ENCODE measurements at regions not wholly inside any gene's neighbourhood (a gene's known extent, or its start where the extent isn't known, plus 50 kb on each side); places are given as distances from the start of the nearest gene placed in this dataset.

- TF ChIP-seq PAX5 (IDR thresholded peaks at IDR 0.05; ENCODE audit: insufficient read depth, low read length, severe bottlenecking) (no peak), POLR2AphosphoS5 (IDR thresholded peaks at IDR 0.05; ENCODE audit: low read depth, low read length) (no peak), TAF1 (IDR thresholded peaks at IDR 0.05; ENCODE audit: low read depth, low read length) (no peak), POU2F2 (IDR thresholded peaks at IDR 0.05; ENCODE audit: low read depth, low read length) (no peak), SPI1 (IDR thresholded peaks at IDR 0.05; ENCODE audit: low read depth, low read length) (no peak), POLR2A (IDR thresholded peaks at IDR 0.05; ENCODE audit: low read depth, low read length) (no peak)
- no peak for DNase-seq (ENCODE audit: insufficient read length, low spot score)
- FAIRE-seq, result no peak
These were observed 1322.3 kb downstream of the UQCRFS1 start for GRCh38 chr19:27890696-27891095.

- DNase-seq (ENCODE audit: insufficient read length, low spot score) (no peak), FAIRE-seq (no peak)
- no peak for TF ChIP-seq POLR2AphosphoS5 (IDR thresholded peaks at IDR 0.05; ENCODE audit: low read depth, low read length)
- no peak for TF ChIP-seq SPI1 (IDR thresholded peaks at IDR 0.05; ENCODE audit: low read depth, low read length)
- TF ChIP-seq PAX5 (IDR thresholded peaks at IDR 0.05; ENCODE audit: insufficient read depth, low read length, severe bottlenecking), result no peak
- TF ChIP-seq POU2F2 (IDR thresholded peaks at IDR 0.05; ENCODE audit: low read depth, low read length), result no peak
- TF ChIP-seq TAF1 (IDR thresholded peaks at IDR 0.05; ENCODE audit: low read depth, low read length), result no peak
- TF ChIP-seq POLR2A (IDR thresholded peaks at IDR 0.05; ENCODE audit: low read depth, low read length), result no peak
These were observed 1322.7 kb downstream of the UQCRFS1 start for GRCh38 chr19:27890206-27890605.

- no peak for FAIRE-seq
- TF ChIP-seq POLR2AphosphoS5 (IDR thresholded peaks at IDR 0.05; ENCODE audit: low read depth, low read length) (no peak), POU2F2 (IDR thresholded peaks at IDR 0.05; ENCODE audit: low read depth, low read length) (no peak), POLR2A (IDR thresholded peaks at IDR 0.05; ENCODE audit: low read depth, low read length) (no peak), PAX5 (IDR thresholded peaks at IDR 0.05; ENCODE audit: insufficient read depth, low read length, severe bottlenecking) (no peak), SPI1 (IDR thresholded peaks at IDR 0.05; ENCODE audit: low read depth, low read length) (no peak), TAF1 (IDR thresholded peaks at IDR 0.05; ENCODE audit: low read depth, low read length) (no peak)
- no peak for DNase-seq (ENCODE audit: insufficient read length, low spot score)
These were observed 1323.8 kb downstream of the UQCRFS1 start for GRCh38 chr19:27889156-27889555.

- FAIRE-seq (no peak), DNase-seq (ENCODE audit: insufficient read length, low spot score) (no peak)
- TF ChIP-seq PAX5 (IDR thresholded peaks at IDR 0.05; ENCODE audit: insufficient read depth, low read length, severe bottlenecking), result no peak
- no peak for TF ChIP-seq SPI1 (IDR thresholded peaks at IDR 0.05; ENCODE audit: low read depth, low read length)
- no peak for TF ChIP-seq POLR2AphosphoS5 (IDR thresholded peaks at IDR 0.05; ENCODE audit: low read depth, low read length)
- no peak for TF ChIP-seq TAF1 (IDR thresholded peaks at IDR 0.05; ENCODE audit: low read depth, low read length)
- TF ChIP-seq POLR2A (IDR thresholded peaks at IDR 0.05; ENCODE audit: low read depth, low read length), result no peak
- no peak for TF ChIP-seq POU2F2 (IDR thresholded peaks at IDR 0.05; ENCODE audit: low read depth, low read length)
These were observed 1325.0 kb downstream of the UQCRFS1 start for GRCh38 chr19:27887946-27888345.

GRCh38 chr19:27885359-27885758, 1327.6 kb downstream of the UQCRFS1 start:
- no peak for FAIRE-seq
- DNase-seq (ENCODE audit: insufficient read length, low spot score), result no peak
- no peak for TF ChIP-seq SPI1 (IDR thresholded peaks at IDR 0.05; ENCODE audit: low read depth, low read length)
- TF ChIP-seq POU2F2 (IDR thresholded peaks at IDR 0.05; ENCODE audit: low read depth, low read length), result no peak
- TF ChIP-seq POLR2AphosphoS5 (IDR thresholded peaks at IDR 0.05; ENCODE audit: low read depth, low read length), result no peak
- no peak for TF ChIP-seq TAF1 (IDR thresholded peaks at IDR 0.05; ENCODE audit: low read depth, low read length)
- no peak for TF ChIP-seq POLR2A (IDR thresholded peaks at IDR 0.05; ENCODE audit: low read depth, low read length)
- no peak for TF ChIP-seq PAX5 (IDR thresholded peaks at IDR 0.05; ENCODE audit: insufficient read depth, low read length, severe bottlenecking)

GRCh38 chr19:27884376-27884775, 1328.6 kb downstream of the UQCRFS1 start:
- no peak for TF ChIP-seq POLR2A (IDR thresholded peaks at IDR 0.05; ENCODE audit: low read depth, low read length)
- no peak for TF ChIP-seq POLR2AphosphoS5 (IDR thresholded peaks at IDR 0.05; ENCODE audit: low read depth, low read length)
- TF ChIP-seq TAF1 (IDR thresholded peaks at IDR 0.05; ENCODE audit: low read depth, low read length), result no peak
- TF ChIP-seq POU2F2 (IDR thresholded peaks at IDR 0.05; ENCODE audit: low read depth, low read length), result no peak
- TF ChIP-seq SPI1 (IDR thresholded peaks at IDR 0.05; ENCODE audit: low read depth, low read length), result no peak
- TF ChIP-seq PAX5 (IDR thresholded peaks at IDR 0.05; ENCODE audit: insufficient read depth, low read length, severe bottlenecking), result no peak
- FAIRE-seq, result no peak
- DNase-seq (ENCODE audit: insufficient read length, low spot score), result no peak

GRCh38 chr19:27881213-27881612, 1331.7 kb downstream of the UQCRFS1 start:
- no peak for DNase-seq (ENCODE audit: insufficient read length, low spot score)
- no peak for FAIRE-seq

GRCh38 chr19:27876976-27877512, 1335.9 kb downstream of the UQCRFS1 start:
- no peak for TF ChIP-seq SPI1 (IDR thresholded peaks at IDR 0.05; ENCODE audit: low read depth, low read length)
- no peak for TF ChIP-seq POLR2AphosphoS5 (IDR thresholded peaks at IDR 0.05; ENCODE audit: low read depth, low read length)
- TF ChIP-seq POLR2A (IDR thresholded peaks at IDR 0.05; ENCODE audit: low read depth, low read length), result no peak
- FAIRE-seq (no peak), DNase-seq (ENCODE audit: insufficient read length, low spot score) (no peak)

More at GRCh38 chr19:27881213-27881612, 1331.7 kb downstream of the UQCRFS1 start:
- TF ChIP-seq POLR2A (IDR thresholded peaks at IDR 0.05; ENCODE audit: low read depth, low read length) (no peak), POU2F2 (IDR thresholded peaks at IDR 0.05; ENCODE audit: low read depth, low read length) (no peak), SPI1 (IDR thresholded peaks at IDR 0.05; ENCODE audit: low read depth, low read length) (no peak), POLR2AphosphoS5 (IDR thresholded peaks at IDR 0.05; ENCODE audit: low read depth, low read length) (no peak)

- no peak for TF ChIP-seq PAX5 (IDR thresholded peaks at IDR 0.05; ENCODE audit: insufficient read depth, low read length, severe bottlenecking)
- no peak for TF ChIP-seq POU2F2 (IDR thresholded peaks at IDR 0.05; ENCODE audit: low read depth, low read length)
- no peak for TF ChIP-seq POLR2A (IDR thresholded peaks at IDR 0.05; ENCODE audit: low read depth, low read length)
- no peak for TF ChIP-seq TAF1 (IDR thresholded peaks at IDR 0.05; ENCODE audit: low read depth, low read length)
- TF ChIP-seq POLR2AphosphoS5 (IDR thresholded peaks at IDR 0.05; ENCODE audit: low read depth, low read length), result no peak
- no peak for TF ChIP-seq SPI1 (IDR thresholded peaks at IDR 0.05; ENCODE audit: low read depth, low read length)
- DNase-seq (ENCODE audit: insufficient read length, low spot score) (no peak), FAIRE-seq (no peak)
These were observed 1336.5 kb downstream of the UQCRFS1 start for GRCh38 chr19:27876489-27876888.

- FAIRE-seq, result no peak
- no peak for DNase-seq (ENCODE audit: insufficient read length, low spot score)
- TF ChIP-seq POLR2A (IDR thresholded peaks at IDR 0.05; ENCODE audit: low read depth, low read length), result no peak
- TF ChIP-seq SPI1 (IDR thresholded peaks at IDR 0.05; ENCODE audit: low read depth, low read length), result no peak
- no peak for TF ChIP-seq POLR2AphosphoS5 (IDR thresholded peaks at IDR 0.05; ENCODE audit: low read depth, low read length)
- TF ChIP-seq POU2F2 (IDR thresholded peaks at IDR 0.05; ENCODE audit: low read depth, low read length), result no peak
- no peak for TF ChIP-seq PAX5 (IDR thresholded peaks at IDR 0.05; ENCODE audit: insufficient read depth, low read length, severe bottlenecking)
- no peak for TF ChIP-seq TAF1 (IDR thresholded peaks at IDR 0.05; ENCODE audit: low read depth, low read length)
These were observed 1340.6 kb downstream of the UQCRFS1 start for GRCh38 chr19:27872370-27872769.

Data from GM12891 (cell line).